ENCODE measurements at regions not wholly inside any gene's neighbourhood (a gene's known extent, or its start where the extent isn't known, plus 50 kb on each side); places are given as distances from the start of the nearest gene placed in this dataset.

GRCh38 chr1:147078606-147079399 is 93.5 kb downstream of the PRKAB2 start:
- no peak for TF ChIP-seq MAX (IDR thresholded peaks at IDR 0.05)
- TF ChIP-seq EGR1 (IDR thresholded peaks at IDR 0.05), result no peak
- no peak for TF ChIP-seq ZBTB7A (IDR thresholded peaks at IDR 0.05; ENCODE audit: low read depth)

GRCh38 chr1:147077936-147078605 is 94.2 kb downstream of the PRKAB2 start:
- TF ChIP-seq EP300 (IDR thresholded peaks at IDR 0.05; ENCODE audit: borderline replicate concordance) (no peak), EGR1 (IDR thresholded peaks at IDR 0.05) (no peak), ZBTB7A (IDR thresholded peaks at IDR 0.05; ENCODE audit: low read depth) (no peak), TEAD4 (IDR thresholded peaks at IDR 0.05) (no peak), YY1 (IDR thresholded peaks at IDR 0.05; ENCODE audit: low read depth) (no peak), FOXM1 (IDR thresholded peaks at IDR 0.05; ENCODE audit: borderline replicate concordance, low read depth) (no peak), CREB1 (IDR thresholded peaks at IDR 0.05; ENCODE audit: low read depth) (no peak), TCF12 (IDR thresholded peaks at IDR 0.05; ENCODE audit: low read depth) (no peak), MAX (IDR thresholded peaks at IDR 0.05) (no peak), CEBPB (IDR thresholded peaks at IDR 0.05) (no peak), USF1 (IDR thresholded peaks at IDR 0.05) (no peak), TAF1 (IDR thresholded peaks at IDR 0.05; ENCODE audit: low read depth) (no peak)

GRCh38 chr1:147077523-147077922 is 94.7 kb downstream of the PRKAB2 start:
- TF ChIP-seq CEBPB (IDR thresholded peaks at IDR 0.05), result no peak
- no peak for TF ChIP-seq TEAD4 (IDR thresholded peaks at IDR 0.05)
- TF ChIP-seq EP300 (IDR thresholded peaks at IDR 0.05; ENCODE audit: borderline replicate concordance), result no peak
- no peak for TF ChIP-seq EGR1 (IDR thresholded peaks at IDR 0.05)
- TF ChIP-seq RAD21 (IDR thresholded peaks at IDR 0.05; ENCODE audit: low read depth), result no peak
- TF ChIP-seq TAF1 (IDR thresholded peaks at IDR 0.05; ENCODE audit: low read depth), result no peak
- no peak for TF ChIP-seq FOXM1 (IDR thresholded peaks at IDR 0.05; ENCODE audit: borderline replicate concordance, low read depth)
- TF ChIP-seq NFIC (IDR thresholded peaks at IDR 0.05), result no peak
- no peak for TF ChIP-seq CREB1 (IDR thresholded peaks at IDR 0.05; ENCODE audit: low read depth)
- TF ChIP-seq MAX (IDR thresholded peaks at IDR 0.05), result no peak
- no peak for TF ChIP-seq ZBTB7A (IDR thresholded peaks at IDR 0.05; ENCODE audit: low read depth)
- TF ChIP-seq REST (IDR thresholded peaks at IDR 0.05; ENCODE audit: low read depth), result no peak
- no peak for TF ChIP-seq USF1 (IDR thresholded peaks at IDR 0.05)
- no peak for TF ChIP-seq TCF12 (IDR thresholded peaks at IDR 0.05; ENCODE audit: low read depth)
- no peak for TF ChIP-seq YY1 (IDR thresholded peaks at IDR 0.05; ENCODE audit: low read depth)

- TF ChIP-seq ZBTB7A (IDR thresholded peaks at IDR 0.05; ENCODE audit: low read depth), result no peak
- no peak for TF ChIP-seq EGR1 (IDR thresholded peaks at IDR 0.05)
- TF ChIP-seq CEBPB (IDR thresholded peaks at IDR 0.05), result no peak
- no peak for TF ChIP-seq FOXM1 (IDR thresholded peaks at IDR 0.05; ENCODE audit: borderline replicate concordance, low read depth)
- no peak for TF ChIP-seq MAX (IDR thresholded peaks at IDR 0.05)
- TF ChIP-seq YY1 (IDR thresholded peaks at IDR 0.05; ENCODE audit: low read depth), result no peak
- no peak for TF ChIP-seq TCF12 (IDR thresholded peaks at IDR 0.05; ENCODE audit: low read depth)
- no peak for TF ChIP-seq REST (IDR thresholded peaks at IDR 0.05; ENCODE audit: low read depth)
Observed at GRCh38 chr1:147077081-147077480, 95.2 kb downstream of the PRKAB2 start.

- TF ChIP-seq ZBTB7A (IDR thresholded peaks at IDR 0.05; ENCODE audit: low read depth) (no peak), TEAD4 (IDR thresholded peaks at IDR 0.05) (no peak), EP300 (IDR thresholded peaks at IDR 0.05; ENCODE audit: borderline replicate concordance) (no peak), TCF12 (IDR thresholded peaks at IDR 0.05; ENCODE audit: low read depth) (no peak), CREB1 (IDR thresholded peaks at IDR 0.05; ENCODE audit: low read depth) (no peak)
Observed at GRCh38 chr1:147076442-147076841, 95.8 kb downstream of the PRKAB2 start.

Data from Ishikawa (cell line).